NCI-H748 (cell line): ENCODE measurements at regions not wholly inside any gene's neighbourhood (a gene's known extent, or its start where the extent isn't known, plus 50 kb on each side); places are given as distances from the start of the nearest gene placed in this dataset.
"Not testable (repeated sequence)": the region's sequence is repeated elsewhere in the genome, so short reads cannot be mapped to it uniquely, and the experiment has no call there.

Source experiments
- DNase-seq: peaks from one replicate; lab custom pipeline; 2025; ENCODE audit not compliant: unreplicated experiment; lab: John Stamatoyannopoulos, UW

- DNase-seq, result no peak
Measured at GRCh38 chr3:76509179-76509830, 530.6 kb upstream of the ROBO2 start.

DNA sequence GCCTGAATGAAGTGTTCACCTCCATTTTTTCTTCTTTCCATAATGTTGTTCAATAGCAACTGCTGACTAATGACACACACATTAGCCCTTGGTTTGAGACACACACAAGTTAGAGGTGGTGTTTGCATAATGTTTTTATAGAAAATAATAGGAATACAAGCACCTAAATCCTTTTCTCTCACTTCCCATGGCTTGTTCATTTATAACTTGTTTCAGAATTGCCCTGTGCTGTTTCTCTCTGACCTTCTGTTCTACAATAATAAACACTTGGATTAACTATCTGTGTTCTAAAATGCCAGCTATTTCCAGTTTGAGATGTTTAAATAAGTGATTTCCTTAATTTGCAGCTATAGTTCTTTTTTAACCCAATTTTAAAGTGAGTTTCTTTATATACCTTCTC, 525.1 kb upstream of the ROBO2 start:
- DNase-seq, result no peak

DNA sequence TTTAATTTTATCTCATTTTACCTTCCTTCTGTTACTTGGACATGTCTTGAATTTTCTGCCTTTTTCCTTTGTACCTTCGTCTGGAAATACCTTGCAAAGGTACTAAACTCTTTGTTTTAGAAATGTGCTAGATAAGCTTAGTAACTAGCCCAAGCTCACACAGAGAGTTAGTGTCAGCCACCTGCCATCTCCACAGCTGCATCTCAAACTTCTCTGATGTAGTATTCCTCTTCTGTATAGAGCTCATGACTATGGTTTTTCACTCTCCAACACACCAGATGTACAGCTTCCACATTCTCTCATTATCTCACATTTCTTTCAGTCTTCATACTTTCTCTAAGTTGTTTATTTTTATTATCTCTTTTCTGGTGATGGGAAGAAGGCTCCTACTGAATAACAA, 516.6 kb upstream of the ROBO2 start:
- no peak for DNase-seq

GRCh38 chr3:76525726-76526125, 514.2 kb upstream of the ROBO2 start:
- no peak for DNase-seq

DNA sequence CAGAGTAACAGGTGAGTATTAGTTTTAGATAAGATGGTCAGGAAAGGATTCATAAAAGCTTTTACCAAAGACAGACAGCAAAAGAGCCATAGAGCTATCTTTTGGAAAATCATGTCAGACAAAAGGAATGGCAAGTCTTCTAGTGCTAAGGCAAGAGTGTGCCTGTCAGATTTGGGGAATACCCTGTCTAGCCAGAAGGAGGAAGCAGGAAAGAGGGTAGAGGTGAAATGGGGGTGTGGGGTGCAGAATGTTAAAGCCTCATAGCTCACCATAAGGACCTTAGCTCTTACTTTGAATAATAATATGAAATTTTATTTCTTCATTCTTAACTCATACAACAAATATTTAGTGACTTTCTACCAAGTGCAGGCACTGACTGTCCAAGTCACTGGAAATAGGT, 512.1 kb upstream of the ROBO2 start:
- no peak for DNase-seq

- DNase-seq, result no peak
Measured at GRCh38 chr3:76532158-76532822, 507.6 kb upstream of the ROBO2 start.

- not testable (repeated sequence) for DNase-seq
Measured at GRCh38 chr3:76533710-76534109, 506.2 kb upstream of the ROBO2 start.

DNA sequence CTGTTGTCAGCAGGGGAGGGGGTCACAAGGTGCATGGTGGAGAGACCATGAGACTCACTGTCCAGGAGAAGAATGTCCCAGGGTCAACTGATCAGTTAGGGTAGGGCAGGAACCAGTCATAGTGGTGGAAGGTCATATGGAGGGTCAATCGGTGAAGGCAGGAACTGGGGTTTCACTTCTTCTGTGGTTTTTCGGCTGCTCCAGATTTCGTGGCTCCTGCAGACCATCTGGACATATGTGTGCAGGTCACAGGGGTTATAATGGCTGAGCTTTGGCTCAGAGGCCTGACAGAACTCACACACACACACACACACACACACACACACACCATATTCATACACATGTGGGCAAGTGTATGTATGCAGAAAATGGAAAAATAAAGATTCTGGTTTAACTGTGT, 502.0 kb upstream of the ROBO2 start:
- not testable (repeated sequence) for DNase-seq

- DNase-seq, result no peak
Measured at GRCh38 chr3:76547674-76548073, 492.2 kb upstream of the ROBO2 start.

GRCh38 chr3:76550522-76551201, 489.2 kb upstream of the ROBO2 start:
- no peak for DNase-seq

DNA sequence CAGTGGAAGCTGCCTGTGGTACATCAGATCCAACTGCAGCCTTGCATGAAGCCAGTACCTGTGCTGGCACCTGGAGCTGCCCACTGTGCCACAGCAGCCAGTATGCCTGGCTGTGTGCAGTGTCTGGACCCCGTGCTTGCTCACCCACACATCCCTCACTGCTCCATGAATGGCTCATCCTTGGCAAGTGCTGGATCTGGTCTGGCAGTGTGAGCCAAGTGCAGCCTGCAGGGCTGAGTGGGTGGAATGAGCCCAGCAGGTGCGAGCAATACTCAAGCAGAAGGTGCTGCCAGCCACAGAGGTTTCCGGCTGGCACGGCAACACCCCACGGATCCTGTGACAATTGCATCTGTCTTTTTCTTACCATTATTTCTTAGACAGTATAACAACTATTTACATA, 488.2 kb upstream of the ROBO2 start:
- no peak for DNase-seq

DNA sequence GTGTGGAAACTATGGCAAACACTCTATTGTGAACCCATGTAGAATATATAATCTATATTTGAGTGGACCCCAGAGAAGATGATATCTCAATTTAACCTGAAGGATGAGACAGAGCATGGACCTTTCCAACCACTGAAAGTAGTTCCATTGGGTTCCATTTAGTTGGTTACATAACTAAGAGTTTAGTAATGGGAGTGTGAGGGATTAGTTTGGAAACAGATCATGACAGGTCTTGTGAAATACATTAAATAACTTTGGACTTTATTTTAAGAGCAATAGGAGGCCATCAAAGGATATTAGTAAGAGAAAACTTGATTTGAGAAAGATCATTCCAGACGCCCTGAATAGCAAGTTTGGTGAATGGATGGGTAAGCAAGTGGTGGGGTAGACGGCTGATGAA, 487.2 kb upstream of the ROBO2 start:
- no peak for DNase-seq

- DNase-seq, result no peak
Measured at GRCh38 chr3:76554707-76555106, 485.2 kb upstream of the ROBO2 start.

DNA sequence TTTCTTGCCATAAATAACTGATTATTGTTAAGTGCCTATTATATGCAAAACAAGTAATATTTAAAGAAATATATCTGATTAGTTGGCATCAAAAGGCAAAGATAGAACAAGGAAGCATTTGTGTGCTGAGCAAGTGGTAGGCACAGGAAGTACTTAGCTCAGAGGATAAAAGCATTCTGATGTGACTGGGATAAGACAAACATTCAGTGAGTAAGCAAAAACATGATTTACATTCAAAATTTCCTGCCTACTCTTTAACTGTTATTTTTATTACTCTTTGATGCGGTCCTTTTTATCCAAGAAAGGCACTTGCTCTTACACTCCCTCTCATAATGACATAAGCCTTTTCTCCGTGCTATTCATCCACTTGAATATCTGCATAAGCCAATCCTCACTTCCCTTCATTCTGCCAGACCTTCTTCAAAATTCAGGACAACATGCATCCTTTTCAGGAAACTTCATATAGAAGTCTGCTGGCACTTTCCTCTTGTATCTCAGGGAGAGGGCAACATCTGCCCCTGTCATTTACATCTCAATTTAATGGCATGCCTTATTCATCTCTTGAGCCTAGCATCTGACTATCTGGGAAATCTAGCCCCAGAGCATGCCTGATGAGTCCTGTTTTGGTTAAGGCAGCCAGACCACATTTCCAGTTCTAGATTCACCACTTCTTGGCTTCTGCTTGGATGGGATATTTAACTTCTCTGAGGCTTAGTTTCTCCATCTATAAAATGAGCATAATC, 478.2 kb upstream of the ROBO2 start:
- no peak for DNase-seq

DNA sequence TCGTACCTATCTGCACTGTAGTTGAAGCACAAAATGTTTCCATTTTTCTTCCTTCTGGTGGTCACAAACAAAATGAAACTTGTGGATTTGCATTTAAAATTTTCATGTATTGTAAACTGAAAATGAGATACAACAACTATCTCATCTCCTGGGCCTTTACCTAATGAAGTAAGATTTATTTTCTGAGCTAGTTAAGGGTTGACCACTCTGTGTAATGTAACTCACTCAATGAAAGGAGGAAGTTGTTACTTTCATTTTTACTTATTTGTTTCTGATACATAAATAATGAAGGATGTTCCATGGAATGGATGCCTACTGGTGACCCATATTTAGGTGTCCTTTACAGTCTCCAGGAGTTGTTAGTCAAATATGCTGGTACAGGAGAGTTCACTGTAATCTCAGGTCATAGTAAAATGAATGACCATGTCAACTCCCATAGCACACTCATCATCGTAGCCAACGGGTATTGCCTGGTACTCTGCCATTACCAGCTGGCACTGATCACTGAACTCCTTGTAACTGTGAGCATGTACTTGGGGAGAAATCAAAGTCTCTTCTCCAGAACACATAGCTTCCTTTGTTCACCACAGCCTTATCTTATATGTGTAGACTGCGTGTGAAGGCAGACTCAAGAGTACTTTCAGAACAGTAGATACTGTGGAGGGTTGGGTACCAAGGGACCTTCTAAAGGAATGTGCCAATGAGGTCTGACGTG, 474.2 kb upstream of the ROBO2 start:
- DNase-seq, result no peak

DNA sequence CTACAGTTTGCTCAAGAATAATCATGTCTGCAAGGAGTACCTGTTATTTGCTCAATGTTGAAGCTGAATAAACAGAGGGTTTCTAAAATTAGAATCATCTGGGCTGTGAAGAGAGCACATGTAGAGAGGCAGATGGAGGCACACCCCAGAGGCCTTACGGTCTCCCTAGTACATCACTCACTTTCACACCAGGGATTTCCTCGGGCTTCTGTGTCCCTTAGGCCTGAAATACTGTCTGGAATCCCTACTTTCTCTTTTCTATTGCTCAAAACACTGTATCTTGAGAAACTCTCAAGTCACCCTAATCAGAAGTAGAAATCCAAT, 473.7 kb upstream of the ROBO2 start:
- no peak for DNase-seq

DNA sequence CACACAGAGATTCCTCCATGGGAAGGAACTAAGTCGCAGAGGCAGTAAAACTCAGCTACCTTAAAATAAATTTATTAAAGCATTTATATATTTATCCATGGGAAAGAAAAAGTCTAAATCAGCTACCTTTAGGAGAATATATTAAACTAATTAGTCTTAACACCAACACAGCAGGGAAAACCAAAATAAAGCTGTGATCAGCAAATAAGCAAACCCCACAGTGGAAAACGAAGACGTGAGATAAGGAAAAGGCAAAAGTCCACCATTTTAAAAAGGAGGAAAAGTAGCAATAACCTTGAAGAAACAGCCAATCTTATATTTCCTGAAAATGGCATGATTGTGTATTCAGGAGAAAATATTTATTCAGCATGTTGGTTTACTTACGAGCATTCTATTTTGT, 473.0 kb upstream of the ROBO2 start:
- DNase-seq, result no peak

DNA sequence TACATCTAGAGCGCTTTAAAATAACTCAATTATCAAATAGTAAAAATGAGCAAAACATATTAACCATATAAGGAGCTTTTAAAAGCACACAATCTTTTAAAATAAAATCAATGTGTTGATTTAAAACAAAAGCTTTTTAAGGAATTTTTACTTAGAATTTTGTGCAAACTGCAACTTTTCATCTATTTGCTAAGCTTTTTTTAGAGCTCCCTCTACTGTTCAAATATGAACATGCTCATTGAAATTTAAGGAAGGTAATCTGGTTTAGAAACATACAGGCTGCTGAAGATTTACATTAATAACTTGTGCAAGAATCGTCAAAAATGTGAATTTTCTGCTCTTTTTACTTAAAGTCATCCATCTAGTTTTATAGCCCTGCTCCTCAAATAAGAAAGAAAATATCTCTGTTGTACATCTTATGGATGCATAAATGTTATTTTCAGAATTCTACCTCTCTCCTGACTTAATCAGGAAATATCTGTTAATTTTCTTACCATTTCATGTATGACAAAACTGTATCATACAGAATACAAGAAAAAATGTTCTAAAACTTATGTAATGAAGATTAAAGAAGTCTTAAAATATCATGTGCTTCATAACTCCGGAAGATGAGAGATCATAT, 469.4 kb upstream of the ROBO2 start:
- peak; percentile 25 for DNase-seq

GRCh38 chr3:76576201-76576600, 463.7 kb upstream of the ROBO2 start:
- no peak for DNase-seq

DNA sequence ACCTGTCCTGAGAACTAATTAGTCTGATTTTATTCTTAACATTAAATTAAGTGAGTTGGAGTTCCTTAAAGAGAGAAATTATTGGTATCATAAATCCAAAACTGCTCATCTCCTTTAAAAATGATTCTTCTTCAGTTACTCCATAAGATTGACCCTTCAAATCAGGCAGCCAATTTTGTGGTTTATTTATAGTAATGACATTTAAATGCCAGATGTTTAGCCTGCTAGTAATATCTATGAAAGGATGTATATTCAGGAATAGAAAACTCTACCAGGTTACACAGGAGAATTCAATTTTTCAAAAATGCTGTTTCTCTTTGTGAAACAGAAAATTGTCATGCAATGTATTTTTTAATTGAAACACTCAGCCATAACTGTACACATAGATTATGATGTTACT, 457.8 kb upstream of the ROBO2 start:
- no peak for DNase-seq
